HFFc6 (cell line): ENCODE measurements at regions not wholly inside any gene's neighbourhood (a gene's known extent, or its start where the extent isn't known, plus 50 kb on each side); places are given as distances from the start of the nearest gene placed in this dataset.

ENCODE experiments used
- DNase-seq: peaks from one replicate; pipeline ENCODE4 v3.0.0-alpha.2; 2018
- H3K27ac Mint-ChIP-seq: 2 replicates; pipeline ENCODE4 v1.8.0; 2020; ENCODE audit warnings: mild to moderate bottlenecking, mixed read lengths
- H3K27me3 Mint-ChIP-seq: 2 replicates; pipeline ENCODE4 v1.8.0; 2021; ENCODE audit warnings: mild to moderate bottlenecking, moderate library complexity, mixed read lengths; ENCODE audit not compliant: insufficient read depth
- H3K36me3 Mint-ChIP-seq: 2 replicates; pipeline ENCODE4 v1.8.0; 2021; ENCODE audit warnings: low read depth, mixed read lengths
- H3K4me1 Mint-ChIP-seq: 2 replicates; pipeline ENCODE4 v1.8.0; 2020; ENCODE audit warnings: low read depth, mixed read lengths
- H3K4me3 Mint-ChIP-seq: 2 replicates; pipeline ENCODE4 v1.8.0; 2020; ENCODE audit warnings: mild to moderate bottlenecking, moderate library complexity, mixed read lengths
- H3K9me3 Mint-ChIP-seq: 2 replicates; pipeline ENCODE4 v1.8.0; 2020; ENCODE audit warnings: mild to moderate bottlenecking, mixed read lengths
- CTCF ChIP-seq: fragments of 200-600 bp; sonication (generic); IDR thresholded peaks from 2 replicates; pipeline ENCODE4 v1.5.0; 2021; ENCODE audit warnings: antibody characterized with exemption, mild to moderate bottlenecking

- Mint-ChIP-seq H3K4me3 (no peak overlapping the region), H3K36me3 (no peaks in the 10 kb centered on the region), H3K9me3 (peaks cover 7% of the 10 kb centered on the region), H3K4me1 (no peaks in the 10 kb centered on the region), H3K27me3 (peaks cover 13% of the 10 kb centered on the region), H3K27ac (no peak overlapping the region)
- no peak for TF ChIP-seq CTCF
- no peak for DNase-seq
Observed at GRCh38 chr20:48563191-48563870, 264.5 kb downstream of the PREX1 start.

- no peak for DNase-seq
- Mint-ChIP-seq H3K36me3 (no peaks in the 10 kb centered on the region), H3K9me3 (peaks cover 7% of the 10 kb centered on the region), H3K4me3 (no peak overlapping the region), H3K27me3 (peaks cover 11% of the 10 kb centered on the region), H3K27ac (no peak overlapping the region), H3K4me1 (no peaks in the 10 kb centered on the region)
- TF ChIP-seq CTCF, result no peak
Observed at GRCh38 chr20:48562586-48563116, 265.1 kb downstream of the PREX1 start.

- TF ChIP-seq CTCF, result no peak
- no peak for DNase-seq
- no peaks in the 10 kb centered on the region for H3K36me3 Mint-ChIP-seq
- no peaks in the 10 kb centered on the region for H3K4me1 Mint-ChIP-seq
- H3K4me3 Mint-ChIP-seq, result no peak overlapping the region
- H3K27ac Mint-ChIP-seq, result no peak overlapping the region
- peaks cover 7% of the 10 kb centered on the region for H3K9me3 Mint-ChIP-seq
- peaks cover 10% of the 10 kb centered on the region for H3K27me3 Mint-ChIP-seq
Observed at GRCh38 chr20:48558906-48559305, 268.9 kb downstream of the PREX1 start.

- TF ChIP-seq CTCF, result no peak
- H3K36me3 Mint-ChIP-seq, result no peaks in the 10 kb centered on the region
- H3K4me3 Mint-ChIP-seq, result no peak overlapping the region
- no peaks in the 10 kb centered on the region for H3K9me3 Mint-ChIP-seq
- DNase-seq, result no peak
- H3K4me1 Mint-ChIP-seq, result no peaks in the 10 kb centered on the region
- H3K27ac Mint-ChIP-seq, result no peak overlapping the region
- H3K27me3 Mint-ChIP-seq, result peaks cover 10% of the 10 kb centered on the region
Observed at GRCh38 chr20:48557380-48557779, 270.4 kb downstream of the PREX1 start.

GRCh38 chr20:48556956-48557355, 270.8 kb downstream of the PREX1 start:
- Mint-ChIP-seq H3K27ac (no peak overlapping the region), H3K36me3 (no peaks in the 10 kb centered on the region), H3K4me1 (no peaks in the 10 kb centered on the region), H3K4me3 (no peak overlapping the region), H3K9me3 (no peaks in the 10 kb centered on the region), H3K27me3 (peaks cover 13% of the 10 kb centered on the region)
- no peak for DNase-seq
- no peak for TF ChIP-seq CTCF
